GM21423 (cell line): ENCODE measurements at regions not wholly inside any gene's neighbourhood (a gene's known extent, or its start where the extent isn't known, plus 50 kb on each side); places are given as distances from the start of the nearest gene placed in this dataset.
"Not testable (repeated sequence)": the region's sequence is repeated elsewhere in the genome, so short reads cannot be mapped to it uniquely, and the experiment has no call there.

Experiments used
- ATAC-seq: cut with Tn5 transposase; IDR thresholded peaks from one replicate; pipeline ENCODE4 v1.9.1; 2021; ENCODE audit warnings: mild to moderate bottlenecking, moderate library complexity; ENCODE audit not compliant: unreplicated experiment

DNA sequence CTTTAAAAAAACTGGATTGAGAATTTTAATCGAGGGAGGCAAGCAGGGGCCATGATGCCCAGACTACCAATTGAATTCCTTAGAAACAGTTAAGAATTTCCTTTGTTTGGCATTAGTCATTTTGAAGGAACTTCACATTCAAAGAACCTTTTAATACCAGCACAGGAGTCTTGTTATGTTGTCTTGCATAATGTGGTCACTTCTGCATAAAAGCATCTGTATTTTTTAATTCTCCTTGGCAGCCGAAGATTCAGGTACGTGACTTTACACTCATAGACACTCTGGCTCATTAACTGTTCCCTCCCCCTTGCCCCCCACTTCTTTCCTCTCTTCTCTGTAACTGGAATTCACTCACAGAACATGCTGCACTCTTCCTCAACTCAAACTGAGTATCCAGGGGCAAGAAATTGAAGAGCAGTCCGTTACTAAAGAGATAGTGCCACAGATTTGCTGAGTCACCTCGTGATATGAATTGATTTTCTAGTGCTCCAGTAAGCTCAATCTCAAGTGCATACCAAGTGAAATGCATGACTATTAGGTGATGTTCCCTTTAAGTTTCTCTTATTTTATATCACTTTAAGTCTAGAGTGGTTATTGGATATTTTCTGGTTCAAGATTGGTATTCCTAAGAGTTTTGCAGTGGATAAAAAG is 572.2 kb upstream of the SOX9 start:
- ATAC-seq: no peak

DNA sequence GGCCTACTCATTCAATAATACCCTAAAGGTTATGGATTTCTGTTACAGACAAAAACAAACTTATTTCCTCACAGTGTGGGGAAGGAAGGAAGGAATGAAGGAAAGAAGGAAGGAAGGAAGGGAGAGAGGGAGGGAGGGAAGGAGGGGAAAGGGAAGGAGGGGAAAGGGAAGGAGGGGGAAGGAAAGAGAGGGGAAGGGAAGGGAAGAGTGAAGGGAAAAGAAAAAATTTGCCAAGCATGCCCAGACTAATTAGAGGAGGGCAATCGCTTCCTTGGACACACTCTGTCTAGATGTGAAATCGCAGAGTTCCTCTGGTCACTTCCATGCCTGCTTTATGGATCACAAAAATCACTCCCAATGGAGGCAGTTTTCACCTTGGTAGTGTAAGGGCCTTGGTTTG is 570.1 kb upstream of the SOX9 start:
- no peak for ATAC-seq

DNA sequence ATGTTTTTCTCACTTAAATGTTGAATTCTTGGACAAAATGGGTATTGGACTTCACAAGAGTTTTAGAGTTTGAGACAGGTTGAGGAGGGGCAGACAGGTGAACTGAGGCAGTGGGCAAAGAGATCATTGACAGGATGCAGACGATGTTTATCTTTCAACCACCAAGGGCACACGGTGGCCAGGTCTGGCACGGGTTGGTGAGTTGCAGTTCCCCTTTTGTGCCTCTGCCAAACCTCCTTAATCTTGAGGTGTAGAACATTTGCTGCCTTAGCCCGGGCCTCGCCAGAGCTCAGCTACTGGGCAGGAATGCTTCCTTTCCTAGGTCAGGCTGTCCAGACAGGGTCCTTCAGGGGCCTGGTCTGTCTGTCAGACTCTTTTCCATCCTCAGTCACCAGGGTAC is 567.4 kb upstream of the SOX9 start:
- no peak for ATAC-seq

DNA sequence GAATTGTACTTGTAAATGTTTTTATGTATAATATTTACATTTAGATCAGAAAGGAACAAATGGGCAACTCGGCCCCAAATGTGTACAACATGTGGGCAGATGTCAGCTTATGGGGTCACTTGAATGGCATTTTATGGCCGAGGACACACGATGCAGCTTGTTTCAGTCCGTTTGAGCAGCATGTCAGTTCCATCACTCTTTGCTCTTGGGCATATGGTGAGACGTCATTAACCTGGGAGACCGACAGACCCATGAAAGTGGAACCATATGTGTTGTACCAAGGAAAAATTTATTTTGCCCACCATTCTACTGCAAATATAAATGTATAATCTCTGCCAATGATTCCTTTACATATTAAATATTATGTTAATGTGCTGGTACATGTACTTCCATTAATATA is 561.9 kb upstream of the SOX9 start:
- ATAC-seq: no peak

DNA sequence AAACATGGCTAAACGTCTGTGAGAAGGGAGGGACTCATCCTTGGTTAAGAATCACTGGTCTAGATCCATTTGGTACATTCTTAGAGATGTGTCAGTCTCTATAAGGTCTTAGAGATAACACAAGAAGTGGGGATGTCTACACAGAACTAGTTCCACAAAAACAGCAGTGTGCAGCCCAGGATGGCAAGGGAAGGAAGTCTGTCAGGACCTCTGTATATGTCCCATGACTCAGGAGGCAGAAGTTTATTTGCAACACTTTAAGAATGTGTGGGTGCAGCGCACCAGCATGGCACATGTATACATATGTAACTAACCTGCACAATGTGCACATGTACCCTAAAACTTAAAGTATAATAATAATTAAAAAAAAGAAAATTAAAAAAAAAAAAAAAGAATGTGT is 548.5 kb upstream of the SOX9 start:
- no peak for ATAC-seq

DNA sequence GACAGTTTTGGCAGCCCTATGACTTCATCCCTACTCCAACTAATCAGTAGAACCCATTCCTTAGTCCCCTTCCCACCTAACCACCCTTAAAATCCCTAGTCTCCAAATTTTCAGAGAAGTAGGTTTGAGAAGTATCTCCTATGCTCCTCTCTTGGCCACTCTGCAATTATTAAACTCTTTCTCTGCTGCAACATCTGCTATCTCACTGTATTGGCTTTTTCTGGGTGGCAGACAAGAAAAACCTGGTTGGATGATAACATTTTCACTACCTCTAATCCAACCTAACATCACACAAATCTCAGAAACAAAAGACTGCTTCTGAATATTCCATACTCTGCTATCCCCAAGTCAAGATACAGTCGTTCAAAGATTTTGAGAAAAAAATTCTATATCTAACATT is 542.4 kb upstream of the SOX9 start:
- no peak for ATAC-seq

DNA sequence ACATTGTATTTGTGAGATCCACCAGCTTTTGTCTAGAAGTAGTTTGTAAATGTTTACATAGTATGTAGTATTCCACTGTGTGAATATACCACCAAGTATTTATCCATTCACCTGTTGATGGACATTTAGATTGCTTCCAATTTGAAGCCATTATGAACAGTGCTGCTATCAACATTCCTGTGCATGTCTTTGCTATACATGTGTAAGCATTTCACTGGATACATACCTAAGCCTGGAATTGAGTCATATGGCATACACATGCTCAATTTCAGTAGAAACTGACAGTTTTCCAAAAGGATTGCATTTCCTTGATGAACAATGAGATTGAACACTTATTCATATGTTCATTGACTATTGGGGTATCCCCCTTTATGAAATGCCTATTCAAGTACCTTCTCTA is 540.6 kb upstream of the SOX9 start:
- no peak for ATAC-seq

DNA sequence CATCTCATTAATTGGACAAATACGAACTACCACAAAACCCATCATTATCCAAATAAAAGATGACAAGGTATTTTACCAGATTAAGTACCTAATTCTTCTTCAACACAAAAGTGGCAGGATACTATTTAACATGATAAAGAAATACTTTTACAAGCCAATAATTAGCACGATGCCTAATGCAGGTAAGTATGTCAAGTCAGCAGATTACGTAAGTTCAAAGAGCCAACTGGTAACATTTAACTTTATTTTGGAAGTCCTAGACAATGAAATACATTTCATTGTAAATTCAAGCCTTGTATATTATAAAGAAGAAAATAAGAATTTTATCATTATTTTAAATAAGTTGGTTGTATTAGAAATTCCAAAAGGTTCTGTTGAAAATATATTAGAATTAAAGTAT is 535.3 kb upstream of the SOX9 start:
- ATAC-seq: no peak

DNA sequence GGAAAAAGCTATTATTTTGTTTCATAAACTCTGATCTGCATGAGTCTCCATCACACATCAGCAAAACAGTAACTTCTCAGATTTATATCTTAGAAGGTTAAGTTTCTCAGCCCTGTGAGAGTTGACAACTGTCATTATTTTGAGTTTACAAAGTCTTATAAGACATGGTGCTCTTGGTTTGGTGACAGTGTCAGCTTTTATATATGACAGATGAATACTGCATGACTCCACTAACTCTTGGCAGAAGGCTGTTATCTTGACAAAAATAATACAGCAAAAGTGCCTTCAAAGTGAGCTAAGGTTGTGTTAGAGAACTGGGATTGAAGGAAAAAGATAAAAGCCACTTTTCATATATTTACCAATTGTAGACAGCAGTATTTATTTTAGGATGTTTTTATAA is 528.4 kb upstream of the SOX9 start:
- ATAC-seq: no peak

DNA sequence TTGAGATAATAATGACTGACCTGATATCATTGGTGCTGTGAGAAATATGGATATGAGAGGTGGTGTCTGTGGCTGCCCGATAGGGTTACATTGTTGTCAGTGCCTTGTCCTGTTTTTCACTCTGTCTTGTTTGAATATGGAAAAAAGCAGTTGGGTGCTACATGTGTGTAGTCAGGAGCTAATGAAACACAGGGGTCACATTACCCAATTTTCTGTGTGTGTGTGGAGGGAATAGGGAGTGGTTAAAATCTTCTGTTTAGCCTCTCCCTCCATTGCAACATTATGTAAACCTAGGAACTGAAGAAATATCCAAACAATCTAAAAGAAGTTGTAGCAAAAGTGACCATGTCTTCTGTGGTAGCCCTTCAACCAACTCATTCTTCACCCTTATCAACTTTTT is 527.7 kb upstream of the SOX9 start:
- no peak for ATAC-seq

DNA sequence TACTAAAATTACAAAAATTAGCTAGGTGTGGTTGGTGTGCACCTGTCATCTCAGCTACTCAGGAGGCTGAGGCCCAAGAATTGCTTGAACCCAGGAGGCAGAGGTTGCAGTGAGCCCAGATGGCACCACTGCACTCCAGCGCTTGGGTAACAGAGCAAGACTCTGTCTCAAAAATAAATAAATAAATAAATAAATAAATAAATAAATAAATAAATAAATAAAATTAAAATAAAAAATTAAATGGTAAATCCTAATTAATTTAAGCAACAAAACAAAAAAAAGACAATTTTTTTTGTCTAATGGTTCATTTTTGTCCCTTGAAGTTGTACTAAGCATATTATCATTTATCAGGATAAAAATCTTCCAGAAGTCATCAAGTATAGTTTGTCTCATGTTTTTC is 521.2 kb upstream of the SOX9 start:
- ATAC-seq: not testable (repeated sequence)

DNA sequence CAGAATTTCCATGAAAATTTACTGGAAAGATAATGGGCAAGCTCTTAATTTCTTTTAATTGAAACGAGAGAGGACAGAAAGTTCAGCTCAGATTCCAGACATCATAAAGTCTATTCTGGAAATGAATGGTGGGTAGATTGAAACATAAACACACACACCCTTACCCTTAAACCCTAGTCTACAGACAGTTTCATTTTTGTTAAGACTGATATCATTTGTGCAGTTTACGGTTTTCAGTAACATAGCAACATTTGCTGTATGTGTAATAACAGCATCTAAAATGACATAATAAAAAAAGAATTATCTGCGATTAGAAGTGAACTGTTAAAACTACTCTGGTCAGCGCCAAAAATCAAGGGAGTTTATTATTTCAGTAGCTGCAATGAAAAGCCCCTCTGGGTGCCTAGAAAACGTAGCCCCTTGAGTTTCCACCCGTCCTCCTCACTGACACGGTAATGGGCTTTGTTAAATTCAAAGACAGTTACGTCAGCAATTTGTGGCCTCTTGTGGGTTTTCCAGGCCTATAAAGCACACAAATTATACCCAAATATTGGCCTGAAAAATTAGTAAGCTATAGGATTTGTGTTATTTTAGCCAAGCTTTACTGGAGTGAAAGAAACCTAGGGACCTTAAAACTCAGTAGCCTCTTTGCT is 520.6 kb upstream of the SOX9 start:
- no peak for ATAC-seq

DNA sequence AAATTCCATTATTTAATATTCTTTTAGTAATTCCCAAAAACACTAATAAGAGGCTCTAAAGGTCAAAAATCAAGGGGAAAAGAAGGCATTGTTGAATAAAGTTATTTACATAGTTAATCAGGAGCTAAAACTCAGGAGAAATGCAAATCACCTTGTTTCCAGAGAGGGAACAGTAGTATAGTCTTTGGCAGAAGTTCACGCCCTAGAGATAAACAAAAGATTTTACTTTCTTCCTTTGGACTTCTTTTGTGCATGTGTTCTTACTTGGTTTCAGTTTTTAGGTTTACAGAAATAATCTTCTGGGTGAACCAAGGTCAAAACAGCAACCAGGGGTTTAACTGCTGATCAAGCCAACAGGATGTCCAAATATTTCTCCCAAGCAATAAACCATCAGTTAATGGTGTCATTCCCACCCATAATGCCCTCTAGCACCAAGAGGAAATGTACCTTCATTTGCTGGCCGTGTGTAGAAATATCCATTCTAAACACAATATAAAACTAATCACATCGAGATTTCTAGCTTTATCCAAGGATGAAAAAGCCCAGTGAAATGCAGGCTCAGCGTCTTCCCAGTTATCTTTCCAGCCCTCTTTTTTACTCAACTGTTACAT is 518.8 kb upstream of the SOX9 start:
- ATAC-seq: no peak

DNA sequence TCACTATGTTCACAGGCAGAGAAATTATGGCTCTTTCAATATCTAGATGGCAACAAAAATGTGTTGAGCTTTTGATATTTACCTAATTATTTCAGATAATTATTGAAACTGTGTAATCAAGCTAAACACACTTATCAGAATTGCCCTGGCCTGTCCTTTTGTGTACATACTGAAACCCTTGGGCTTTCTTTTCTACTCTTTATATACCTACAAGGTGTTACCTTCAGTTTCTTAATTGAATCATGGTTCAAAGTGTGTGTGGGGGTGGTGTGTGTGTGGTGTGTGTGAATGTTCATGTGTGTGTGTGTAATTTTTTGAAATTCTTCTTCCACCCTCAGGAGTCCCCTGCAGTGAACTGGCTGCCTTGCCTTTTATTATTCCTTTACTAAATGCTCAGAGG is 506.8 kb upstream of the SOX9 start:
- no peak for ATAC-seq

DNA sequence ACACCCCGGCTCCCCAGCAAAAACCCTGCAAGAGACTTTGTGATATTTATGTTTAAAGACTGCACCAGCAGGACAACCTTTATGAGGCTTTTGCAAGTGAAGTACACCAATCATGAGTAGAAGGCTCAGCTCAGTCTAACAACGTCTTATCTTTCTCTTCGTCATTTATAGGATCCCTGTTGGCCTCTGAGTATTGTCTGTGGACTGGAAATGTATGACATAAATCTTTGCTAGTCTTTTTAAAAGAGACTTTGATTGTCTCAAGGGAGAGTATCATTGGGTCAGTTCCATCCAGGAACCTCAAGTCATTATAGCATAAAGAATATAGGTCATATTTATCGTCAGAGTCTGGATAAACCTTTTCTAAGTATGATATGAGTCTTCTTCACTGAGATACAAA is 505.0 kb upstream of the SOX9 start:
- ATAC-seq: no peak

DNA sequence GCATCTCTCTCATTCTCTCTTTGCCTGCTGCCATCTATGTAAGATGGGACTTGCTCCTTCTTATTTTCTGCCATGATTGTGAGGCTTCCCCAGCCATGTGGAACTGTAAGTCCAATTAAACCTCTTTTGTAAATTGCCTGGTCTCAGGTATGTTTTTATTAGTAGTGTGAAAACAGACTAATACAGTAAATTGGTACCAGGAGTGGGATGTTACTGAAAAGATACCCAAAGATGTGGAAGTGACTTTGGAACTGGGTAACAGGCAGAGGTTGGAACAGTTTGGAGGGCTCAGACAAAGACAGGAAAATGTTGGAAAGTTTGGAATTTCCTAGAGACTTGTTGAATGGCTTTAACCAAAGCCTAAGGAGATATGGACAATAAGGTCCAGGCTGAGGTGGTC is 503.1 kb upstream of the SOX9 start:
- ATAC-seq: not testable (repeated sequence)

DNA sequence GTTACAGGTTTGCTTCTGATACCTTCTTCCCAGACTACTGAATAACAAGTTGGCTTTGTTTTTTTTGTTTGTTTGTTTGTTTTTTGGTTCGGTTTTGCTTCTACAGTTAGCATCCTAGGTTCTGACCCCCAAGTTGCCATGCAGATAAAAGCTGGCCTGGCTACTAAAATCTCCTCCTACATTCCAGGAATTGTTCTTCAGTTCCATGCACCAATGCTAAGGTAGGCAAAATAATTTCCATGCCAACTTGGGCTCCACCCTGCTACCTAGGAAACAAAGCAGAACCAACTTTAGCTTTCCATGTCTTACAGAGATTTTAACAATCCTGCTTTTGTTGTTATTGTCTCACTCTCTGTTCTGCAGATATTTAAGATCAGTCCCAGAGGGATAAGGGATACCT is 495.5 kb upstream of the SOX9 start:
- no peak for ATAC-seq

DNA sequence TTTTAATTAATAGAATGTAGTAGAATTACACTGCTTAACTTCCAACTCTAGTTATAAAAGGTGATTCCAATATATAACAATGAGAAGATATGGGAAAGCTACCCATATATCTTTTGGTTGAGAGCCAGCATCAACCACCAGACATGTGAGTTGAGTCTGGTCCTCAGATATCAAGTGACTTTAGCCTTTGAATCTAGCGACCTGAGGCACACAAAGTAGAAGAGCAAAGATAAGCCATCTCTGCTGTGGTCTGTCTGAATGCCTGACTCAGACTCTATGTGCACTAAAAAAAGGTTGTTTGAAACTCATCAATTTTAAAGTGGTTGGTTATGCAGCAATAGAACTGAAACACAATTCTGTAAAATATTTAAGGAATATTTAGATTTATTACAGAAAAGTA is 492.5 kb upstream of the SOX9 start:
- no peak for ATAC-seq

DNA sequence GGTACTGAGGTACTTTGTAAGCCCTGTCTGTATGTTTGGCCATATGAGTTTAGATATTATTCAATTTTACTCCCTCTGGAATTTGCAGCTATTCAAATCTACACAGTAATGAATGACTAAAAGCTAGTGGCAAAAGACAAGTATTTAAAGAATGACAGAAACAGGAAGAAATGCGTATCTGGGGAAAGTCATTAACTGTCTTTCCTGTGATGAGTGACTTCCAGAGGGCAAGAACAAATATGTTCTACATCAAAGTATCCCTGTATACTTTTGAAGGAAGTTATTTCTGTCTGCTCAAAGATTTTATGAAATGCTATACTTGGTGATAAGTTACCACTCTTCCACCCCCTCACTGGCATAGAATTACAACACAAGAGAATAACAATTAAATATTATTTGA is 489.3 kb upstream of the SOX9 start:
- ATAC-seq: no peak

DNA sequence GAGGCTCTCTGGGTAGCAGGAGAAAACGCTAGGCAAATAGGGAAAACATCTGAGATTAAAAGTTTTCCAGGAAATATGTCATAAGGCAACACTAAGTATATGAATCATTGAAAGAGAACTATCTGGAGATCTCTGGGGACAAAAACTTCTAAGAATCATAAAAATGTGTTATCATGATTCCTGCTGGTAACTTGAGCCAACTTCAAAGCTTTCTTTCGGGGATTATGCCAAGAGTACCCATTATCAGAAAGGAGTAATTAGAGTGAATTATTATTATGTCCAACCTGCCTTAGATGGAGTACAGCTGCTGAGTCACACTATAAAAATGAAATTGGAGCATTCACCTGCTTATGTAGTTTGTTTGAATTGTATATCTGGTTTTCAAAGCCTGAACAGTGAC is 488.5 kb upstream of the SOX9 start:
- no peak for ATAC-seq

DNA sequence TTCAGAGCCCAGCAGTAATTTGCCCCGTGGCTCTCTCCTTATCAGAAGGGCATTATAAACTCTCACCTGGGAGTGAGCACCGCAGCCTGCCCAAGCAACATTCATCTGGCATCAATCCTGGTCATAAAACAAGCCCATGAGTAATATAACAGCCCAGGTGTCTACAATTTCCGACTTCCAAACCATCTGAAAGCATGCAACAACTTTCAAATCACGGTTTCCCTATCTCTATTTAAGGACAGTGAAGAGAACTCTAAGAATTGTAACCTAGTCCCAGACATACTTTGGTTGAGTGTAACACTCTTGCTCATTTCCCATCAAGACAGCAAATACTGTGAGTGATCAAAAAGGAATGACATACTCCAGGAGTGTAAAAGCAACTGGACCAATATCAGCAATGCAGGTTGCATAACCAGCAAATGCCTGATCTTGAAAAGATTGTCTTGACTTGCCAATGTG is 487.4 kb upstream of the SOX9 start:
- no peak for ATAC-seq

DNA sequence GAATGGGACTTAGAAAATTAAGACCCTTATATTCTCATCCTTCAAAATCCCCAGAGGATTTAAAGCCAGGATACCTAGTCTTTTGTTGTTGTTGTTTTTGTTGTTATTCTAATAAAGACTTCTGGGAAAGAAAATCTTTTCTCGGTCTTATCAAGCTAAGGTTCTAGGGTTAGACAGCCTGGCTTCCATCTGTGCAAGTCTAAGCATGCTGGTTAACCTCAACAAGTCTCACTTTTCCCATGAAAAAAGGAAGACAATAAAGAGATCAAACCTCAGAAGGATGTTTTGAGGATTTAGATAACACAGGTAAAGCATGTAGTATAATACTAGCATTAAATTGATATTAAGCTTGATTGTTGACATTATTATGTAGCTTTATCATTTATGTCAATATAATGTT is 486.4 kb upstream of the SOX9 start:
- no peak for ATAC-seq

DNA sequence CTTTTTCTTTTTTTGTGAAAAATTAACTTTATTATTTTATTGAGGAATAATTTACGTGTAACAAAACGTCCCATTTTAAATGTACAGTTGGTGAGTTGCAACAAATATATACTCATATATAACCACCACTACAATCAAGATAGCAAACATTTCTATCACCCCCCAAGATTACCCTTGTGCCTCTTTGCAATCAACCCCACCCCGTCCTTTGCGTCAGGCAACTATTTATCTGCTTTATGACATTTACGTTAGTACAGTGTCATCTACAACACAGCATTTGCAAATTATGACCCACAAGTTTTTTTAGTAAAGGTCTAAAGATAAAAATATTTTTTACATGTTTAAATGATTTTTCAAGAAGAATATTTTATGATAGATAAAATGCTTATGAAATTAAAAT is 485.6 kb upstream of the SOX9 start:
- no peak for ATAC-seq
